ENCODE measurements at regions not wholly inside any gene's neighbourhood (a gene's known extent, or its start where the extent isn't known, plus 50 kb on each side); places are given as distances from the start of the nearest gene placed in this dataset.

DNA sequence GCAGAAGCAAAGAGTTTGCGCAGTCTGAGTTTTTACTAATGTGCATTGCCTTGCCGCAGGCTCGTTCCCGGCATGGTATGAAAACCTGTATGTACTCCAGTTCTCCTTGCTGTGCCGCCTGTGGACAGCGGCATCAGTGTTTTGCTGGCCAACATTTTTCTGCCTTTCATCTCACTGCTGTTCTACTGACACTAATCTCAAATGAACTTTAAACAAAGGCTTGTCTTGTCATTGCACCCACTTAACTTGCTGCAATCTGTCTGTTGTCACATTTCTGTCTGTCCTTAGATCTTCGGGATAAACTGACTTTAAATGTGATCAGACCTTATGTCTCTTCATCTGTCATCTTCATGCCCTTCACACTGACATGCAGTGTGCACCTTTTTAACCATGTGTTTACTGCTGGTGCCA lies 71.7 kb upstream of the ZNRF2 start:
- in situ Hi-C loops (cut with HindIII; ENCODE audit: low sequenced_read_pairs) = no loop called here

DNA sequence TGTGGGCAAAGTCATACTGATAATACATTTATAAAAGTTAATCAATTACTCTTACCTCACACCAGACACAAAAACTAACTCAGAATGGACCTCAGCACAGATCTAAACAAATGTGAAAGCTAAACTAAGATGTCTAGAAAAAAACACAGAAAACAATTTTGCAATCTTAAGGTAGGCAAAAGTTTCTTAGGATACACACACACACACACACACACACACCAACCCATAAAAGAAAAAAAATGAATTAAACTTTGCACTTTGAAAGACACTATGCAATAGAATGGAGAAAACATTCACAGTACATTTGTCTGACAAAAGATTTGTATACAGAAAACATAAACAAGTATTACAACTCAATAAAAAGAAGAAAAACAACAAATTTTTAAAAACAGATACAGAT lies 70.8 kb upstream of the ZNRF2 start:
- in situ Hi-C loops (cut with HindIII; ENCODE audit: low sequenced_read_pairs) = no loop called here

DNA sequence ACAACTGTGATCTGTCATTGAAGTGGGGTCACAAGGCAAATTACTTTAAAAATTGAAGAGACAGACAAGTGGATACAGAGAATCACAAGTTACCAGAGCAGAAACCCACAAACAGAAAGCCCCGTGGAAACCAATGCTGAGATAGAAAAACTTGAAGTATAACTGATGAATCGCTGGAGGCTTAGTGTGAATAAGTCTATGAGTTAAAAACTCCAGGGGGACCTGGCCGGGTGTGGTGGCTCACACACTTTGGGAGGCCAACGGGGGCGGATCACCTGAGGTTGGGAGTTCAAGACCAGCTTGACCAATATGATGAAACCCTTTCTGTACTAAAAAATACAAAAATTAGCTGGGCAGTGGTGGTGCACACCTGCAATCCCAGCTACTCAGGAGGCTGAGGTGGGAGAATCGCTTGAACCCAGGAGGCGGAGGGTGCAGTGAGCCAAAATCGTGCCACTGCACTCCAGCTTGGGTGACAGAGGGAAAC lies 69.7 kb upstream of the ZNRF2 start:
- in situ Hi-C loops (cut with HindIII; ENCODE audit: low sequenced_read_pairs) = no loop called here

DNA sequence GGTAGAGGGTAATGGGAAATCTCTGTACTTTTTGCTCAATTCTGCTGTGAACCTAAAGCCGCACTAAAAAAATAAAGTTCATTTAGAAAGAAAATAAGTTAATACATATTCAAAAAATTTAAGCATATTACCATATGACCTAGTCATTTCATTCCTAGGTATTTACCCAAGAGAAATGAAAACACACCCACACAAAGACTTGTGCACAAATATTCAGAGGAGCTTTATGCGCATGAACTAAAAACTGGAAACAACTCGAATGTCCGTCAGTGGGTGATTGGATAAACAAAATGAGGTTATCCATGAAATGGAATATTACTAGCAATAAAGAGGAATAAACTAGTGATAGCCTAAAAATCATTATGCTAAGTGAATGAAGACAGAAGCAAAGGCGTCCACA lies 62.6 kb upstream of the ZNRF2 start:
- in situ Hi-C loops (cut with HindIII; ENCODE audit: low sequenced_read_pairs) = loop anchor here (5.0 kb wide), 1 partner anchor 86 kb away; no protein-coding TSS in a partner anchor

DNA sequence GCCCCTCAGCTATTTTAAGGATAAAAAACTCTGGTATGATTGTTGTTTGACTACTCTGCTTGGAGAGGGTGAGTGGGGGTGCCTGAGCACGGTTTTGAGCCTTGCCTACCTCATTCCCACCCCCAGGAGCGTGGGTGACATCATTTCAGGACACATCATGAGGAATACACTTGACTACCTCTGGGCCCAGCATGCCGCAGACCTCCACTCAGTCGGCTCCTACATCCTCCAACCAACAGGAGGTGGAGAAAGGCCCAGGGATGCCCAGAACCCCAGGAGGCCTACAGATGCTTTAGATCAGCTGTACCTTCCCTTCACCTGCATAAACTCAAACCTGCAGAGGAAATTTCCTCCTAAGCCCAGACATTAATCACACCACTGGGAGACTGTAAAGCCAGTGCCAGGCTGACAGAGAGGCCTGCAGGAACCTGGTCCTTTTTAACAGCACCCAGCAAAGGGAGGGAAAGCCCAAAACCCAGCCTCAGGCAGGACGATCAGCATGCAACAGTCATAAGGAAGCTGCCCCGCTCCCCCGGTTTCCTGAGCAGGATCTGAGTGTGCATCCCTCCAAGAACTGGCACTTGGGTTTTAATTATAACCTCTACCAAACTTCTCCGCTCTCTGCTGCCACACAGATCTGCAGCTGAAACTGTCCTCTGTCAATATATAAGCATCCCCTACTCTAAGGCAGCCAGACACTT lies 61.7 kb upstream of the ZNRF2 start:
- in situ Hi-C loops (cut with HindIII; ENCODE audit: low sequenced_read_pairs) = loop anchor here (5.0 kb wide), 1 partner anchor 85 kb away; no protein-coding TSS in a partner anchor

DNA sequence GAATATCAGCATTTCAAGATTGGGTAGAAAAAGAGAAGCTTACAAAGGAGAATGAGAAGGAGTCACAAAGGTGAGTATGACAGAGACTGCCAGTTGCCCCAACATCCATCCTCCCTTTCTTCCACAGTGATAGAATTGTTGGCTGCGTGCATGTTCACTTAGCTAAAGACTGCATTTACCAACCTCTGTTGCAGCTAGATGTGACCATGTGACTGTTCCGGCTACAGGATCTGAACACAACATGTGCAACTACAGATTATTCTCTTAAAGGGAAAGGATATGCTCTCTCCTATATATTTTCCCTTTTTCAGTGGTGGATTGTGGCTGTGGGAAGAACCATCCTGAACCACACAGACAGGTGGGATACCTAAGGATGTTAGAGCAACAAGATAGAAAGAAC lies 60.5 kb upstream of the ZNRF2 start:
- in situ Hi-C loops (cut with HindIII; ENCODE audit: low sequenced_read_pairs) = loop anchor here (5.0 kb wide), 1 partner anchor 83 kb away; no protein-coding TSS in a partner anchor

DNA sequence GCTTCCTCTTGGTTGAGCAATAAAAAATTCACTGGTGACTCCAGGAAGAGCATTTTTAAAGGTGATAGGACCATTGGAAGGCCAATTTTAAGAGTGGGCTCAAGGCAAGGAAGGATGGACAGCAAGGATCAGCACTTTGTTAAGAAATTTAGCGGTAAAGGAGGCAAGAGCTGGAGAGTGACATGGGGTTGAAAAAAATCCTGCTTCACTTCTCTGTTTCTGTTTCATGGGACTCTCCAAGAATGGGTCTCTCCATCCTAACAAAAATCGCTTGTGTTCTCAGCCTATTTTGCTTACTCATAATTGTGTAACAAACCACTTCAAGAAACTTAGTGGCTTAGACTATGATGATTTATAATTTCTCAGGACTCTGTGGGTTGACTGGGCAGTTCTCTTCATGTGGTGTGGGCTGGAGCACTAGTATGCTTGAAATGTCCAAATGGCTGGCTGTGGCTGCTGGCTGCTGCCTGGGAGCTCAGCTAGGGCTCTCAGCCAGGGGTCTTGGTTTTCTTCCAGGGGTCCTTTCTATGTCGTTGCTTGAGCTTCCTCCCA lies 59.8 kb upstream of the ZNRF2 start:
- in situ Hi-C loops (cut with HindIII; ENCODE audit: low sequenced_read_pairs) = loop anchor here (5.0 kb wide), 1 partner anchor 83 kb away; no protein-coding TSS in a partner anchor

DNA sequence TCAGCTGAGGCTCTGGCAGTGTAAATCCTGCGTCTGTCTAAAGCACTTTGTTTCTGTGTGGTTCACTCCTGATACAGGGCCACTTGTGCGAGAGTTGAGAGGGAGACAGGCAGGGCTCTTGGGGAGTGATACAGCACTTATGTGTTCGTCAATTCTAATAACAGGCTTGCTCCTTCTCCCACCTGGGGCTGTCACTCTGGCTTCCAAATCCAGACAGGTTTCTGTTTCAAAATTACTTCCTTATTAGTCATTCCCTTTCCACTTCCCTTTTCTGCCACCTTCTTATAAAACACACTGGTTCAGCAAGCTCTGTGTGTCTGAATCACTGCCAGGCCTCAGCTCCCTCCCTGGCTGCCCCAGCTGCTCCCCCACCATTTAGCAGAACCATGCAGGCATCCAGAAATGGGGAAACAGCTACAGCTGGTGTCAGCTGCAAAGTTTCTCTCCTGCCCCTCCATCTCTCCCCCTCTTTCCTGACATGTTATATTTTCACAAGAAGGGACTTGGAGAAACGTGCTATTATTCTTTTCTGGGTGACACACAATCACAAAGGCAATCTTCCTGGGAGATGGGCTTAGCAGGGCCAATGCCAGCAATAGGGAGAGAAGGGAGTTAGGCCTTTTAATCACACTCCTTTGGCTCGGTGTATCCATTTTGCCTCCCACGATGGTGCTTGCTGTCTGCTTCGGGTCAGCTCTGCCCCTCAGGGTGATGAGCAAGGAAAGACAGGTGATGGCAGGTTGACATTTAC lies 58.4 kb upstream of the ZNRF2 start:
- in situ Hi-C loops (cut with HindIII; ENCODE audit: low sequenced_read_pairs) = no loop called here

DNA sequence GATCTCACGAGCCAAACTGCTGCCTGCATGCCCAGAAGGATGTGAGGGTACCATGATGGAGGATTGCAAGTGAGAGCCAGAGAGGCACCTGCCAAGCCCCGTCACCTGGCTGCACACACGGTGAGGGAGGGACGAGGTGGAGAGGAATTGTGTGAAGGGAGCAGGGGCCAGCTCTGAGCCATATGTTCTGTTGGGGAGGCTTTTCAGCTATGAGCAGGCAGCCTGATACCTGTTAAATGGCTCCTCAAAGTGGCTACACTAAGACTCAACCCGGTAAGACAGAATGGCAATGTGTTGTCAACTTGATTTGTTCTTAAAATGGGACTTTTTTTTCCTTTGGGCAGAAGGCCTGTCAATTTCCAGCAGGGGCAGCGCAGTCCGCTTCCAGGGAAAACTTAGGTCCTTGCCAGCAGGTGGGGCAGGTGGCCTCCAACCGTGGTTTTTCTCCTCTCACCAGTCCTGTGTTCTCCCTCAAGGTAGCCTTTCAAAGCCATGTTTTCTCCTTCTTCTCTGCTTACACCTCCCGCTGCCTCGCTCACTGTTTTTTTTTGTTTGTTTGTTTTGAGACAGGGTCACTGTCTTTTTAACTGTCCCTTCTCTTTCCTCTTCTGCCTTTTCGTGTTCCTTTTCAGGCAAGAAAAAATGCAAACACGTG lies 57.7 kb upstream of the ZNRF2 start:
- in situ Hi-C loops (cut with HindIII; ENCODE audit: low sequenced_read_pairs) = no loop called here

DNA sequence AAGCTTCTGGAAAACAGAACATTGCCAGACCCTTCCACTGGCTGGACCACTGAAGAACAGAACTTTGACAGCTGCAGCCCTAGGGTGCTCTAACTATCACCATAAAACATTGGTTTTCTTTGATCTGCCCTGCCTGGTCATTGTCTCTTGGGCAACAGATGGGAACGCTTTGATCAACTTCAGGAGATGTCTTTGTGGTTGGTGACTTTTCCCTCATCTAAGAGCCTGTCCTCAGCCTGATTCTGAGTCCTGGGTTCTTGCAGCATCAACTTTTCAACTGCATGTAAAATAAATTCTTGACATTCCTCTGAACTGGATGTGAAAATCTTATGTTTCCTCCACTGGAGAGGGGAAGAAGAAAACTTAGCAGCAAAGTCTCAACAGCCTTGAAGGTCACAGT lies 53.1 kb upstream of the ZNRF2 start:
- in situ Hi-C loops (cut with HindIII; ENCODE audit: low sequenced_read_pairs) = no loop called here

DNA sequence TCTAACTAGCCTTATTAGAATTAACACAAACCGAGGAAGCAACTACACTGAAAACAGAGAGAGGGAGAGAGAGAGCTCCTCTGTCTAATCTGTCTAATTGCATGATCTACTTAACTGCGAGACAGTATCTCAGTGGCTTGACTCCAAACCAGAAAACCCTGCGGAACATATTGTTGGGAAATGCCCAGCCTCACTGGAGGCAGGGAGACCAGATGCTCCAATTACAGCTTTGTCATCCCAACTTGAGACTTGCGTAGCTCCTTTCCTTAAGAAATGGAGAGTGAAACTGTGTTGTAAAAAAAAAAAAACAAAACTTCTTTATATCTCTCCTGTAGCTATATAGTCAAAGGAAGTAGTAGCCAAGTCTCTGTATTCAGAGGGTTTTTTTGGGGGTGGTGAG lies 52.0 kb upstream of the ZNRF2 start:
- in situ Hi-C loops (cut with HindIII; ENCODE audit: low sequenced_read_pairs) = no loop called here
